K562 (cell line): ENCODE measurements at regions not wholly inside any gene's neighbourhood (a gene's known extent, or its start where the extent isn't known, plus 50 kb on each side); places are given as distances from the start of the nearest gene placed in this dataset.

Experiments used
- IRF2 ChIP-seq: sonication (generic); formaldehyde crosslinking; IDR thresholded peaks from 2 replicates; pipeline ENCODE4 v1.8.1; 2022; ENCODE audit warnings: mild to moderate bottlenecking, missing genetic modification reagents
- KLF1 ChIP-seq: fragments of 450-650 bp; IDR thresholded peaks from 2 replicates; pipeline ENCODE4 v1.6.1; 2016; ENCODE audit warnings: missing genetic modification characterization, missing compliant biosample characterization
- POLR2AphosphoS5 ChIP-seq: IDR thresholded peaks from 2 replicates; pipeline ENCODE4 v1.6.1; 2011; ENCODE audit warnings: mild to moderate bottlenecking, low read depth, low read length, moderate library complexity; ENCODE audit not compliant: control insufficient read depth, insufficient read depth
- TF ChIP-seq, protein P1 (sequence below): fragments of 450-650 bp; formaldehyde crosslinking; IDR thresholded peaks from 2 replicates; pipeline ENCODE4 v1.4.0; 2022; ENCODE audit warnings: missing genetic modification characterization

- TF ChIP-seq, protein P1, sequence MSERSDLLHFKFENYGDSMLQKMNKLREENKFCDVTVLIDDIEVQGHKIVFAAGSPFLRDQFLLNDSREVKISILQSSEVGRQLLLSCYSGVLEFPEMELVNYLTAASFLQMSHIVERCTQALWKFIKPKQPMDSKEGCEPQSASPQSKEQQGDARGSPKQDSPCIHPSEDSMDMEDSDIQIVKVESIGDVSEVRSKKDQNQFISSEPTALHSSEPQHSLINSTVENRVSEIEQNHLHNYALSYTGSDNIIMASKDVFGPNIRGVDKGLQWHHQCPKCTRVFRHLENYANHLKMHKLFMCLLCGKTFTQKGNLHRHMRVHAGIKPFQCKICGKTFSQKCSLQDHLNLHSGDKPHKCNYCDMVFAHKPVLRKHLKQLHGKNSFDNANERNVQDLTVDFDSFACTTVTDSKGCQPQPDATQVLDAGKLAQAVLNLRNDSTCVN (CRISPR knock-in tag): no peak
- TF ChIP-seq POLR2AphosphoS5 (no peak), IRF2 (no peak), KLF1 (tag) (no peak)
These were observed 131.6 kb upstream of the LSM8 start for GRCh38 chr7:118052336-118052735.
